Nephron (organoid): ENCODE measurements at regions not wholly inside any gene's neighbourhood (a gene's known extent, or its start where the extent isn't known, plus 50 kb on each side); places are given as distances from the start of the nearest gene placed in this dataset.
"Not testable (repeated sequence)": the region's sequence is repeated elsewhere in the genome, so short reads cannot be mapped to it uniquely, and the experiment has no call there.

Experiments used
- H3K27ac Mint-ChIP-seq, 3 experiments: 2 replicates each; pipeline ENCODE4 v1.8.0; 2020; ENCODE audit warnings: mixed read lengths in 3 of 3, mild to moderate bottlenecking in 2 of 3, moderate library complexity in 1 of 3
- H3K27me3 Mint-ChIP-seq: 2 replicates; pipeline ENCODE4 v1.8.0; 2021; ENCODE audit warnings: low read depth, mild to moderate bottlenecking, moderate library complexity, mixed read lengths
- H3K36me3 Mint-ChIP-seq: 2 replicates; pipeline ENCODE4 v1.8.0; 2020; ENCODE audit warnings: low read depth, mixed read lengths
- H3K4me1 Mint-ChIP-seq: 2 replicates; pipeline ENCODE4 v1.8.0; 2020; ENCODE audit warnings: mixed read lengths
- H3K4me3 Mint-ChIP-seq, 3 experiments: 2 replicates each; pipeline ENCODE4 v1.8.0; 2020; ENCODE audit warnings: mild to moderate bottlenecking in 3 of 3, mixed read lengths in 3 of 3, moderate library complexity in 2 of 3
- H3K9me3 Mint-ChIP-seq: 2 replicates; pipeline ENCODE4 v1.8.0; 2020; ENCODE audit warnings: mixed read lengths
- TF ChIP-seq, protein P1 (sequence below), 3 experiments: fragments of 200-600 bp; sonication (generic); IDR thresholded peaks; one replicate each; pipeline ENCODE4 v1.5.0; 2021; ENCODE audit warnings: antibody characterized with exemption in 3 of 3; ENCODE audit not compliant: unreplicated experiment in 3 of 3

DNA sequence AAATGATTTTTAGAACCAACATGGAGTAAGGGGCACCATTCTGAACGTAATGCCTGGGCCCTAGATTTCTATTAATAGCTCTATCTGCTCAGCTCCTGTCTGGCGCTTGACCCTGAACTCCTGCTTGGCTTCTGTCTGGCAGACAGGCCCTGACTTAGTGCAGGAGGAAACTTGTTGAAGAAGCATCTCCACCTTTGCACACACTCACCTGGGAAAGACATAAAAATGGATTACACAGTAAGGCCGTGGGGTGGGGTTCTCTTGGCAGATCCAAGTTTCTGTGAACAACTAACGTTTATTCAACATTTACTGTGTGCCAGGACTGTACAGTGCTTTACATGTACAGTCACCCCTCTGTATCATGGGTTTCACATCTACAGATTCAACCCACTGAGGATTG, 62.1 kb upstream of the CNIH3 start:
- Mint-ChIP-seq H3K36me3 (no peaks in the 10 kb centered on the region), H3K4me3 (no peak overlapping the region), H3K27me3 (no peaks in the 10 kb centered on the region), H3K9me3 (no peaks in the 10 kb centered on the region), H3K27ac (no peak overlapping the region), H3K4me1 (no peaks in the 10 kb centered on the region)
- TF ChIP-seq, protein P1, sequence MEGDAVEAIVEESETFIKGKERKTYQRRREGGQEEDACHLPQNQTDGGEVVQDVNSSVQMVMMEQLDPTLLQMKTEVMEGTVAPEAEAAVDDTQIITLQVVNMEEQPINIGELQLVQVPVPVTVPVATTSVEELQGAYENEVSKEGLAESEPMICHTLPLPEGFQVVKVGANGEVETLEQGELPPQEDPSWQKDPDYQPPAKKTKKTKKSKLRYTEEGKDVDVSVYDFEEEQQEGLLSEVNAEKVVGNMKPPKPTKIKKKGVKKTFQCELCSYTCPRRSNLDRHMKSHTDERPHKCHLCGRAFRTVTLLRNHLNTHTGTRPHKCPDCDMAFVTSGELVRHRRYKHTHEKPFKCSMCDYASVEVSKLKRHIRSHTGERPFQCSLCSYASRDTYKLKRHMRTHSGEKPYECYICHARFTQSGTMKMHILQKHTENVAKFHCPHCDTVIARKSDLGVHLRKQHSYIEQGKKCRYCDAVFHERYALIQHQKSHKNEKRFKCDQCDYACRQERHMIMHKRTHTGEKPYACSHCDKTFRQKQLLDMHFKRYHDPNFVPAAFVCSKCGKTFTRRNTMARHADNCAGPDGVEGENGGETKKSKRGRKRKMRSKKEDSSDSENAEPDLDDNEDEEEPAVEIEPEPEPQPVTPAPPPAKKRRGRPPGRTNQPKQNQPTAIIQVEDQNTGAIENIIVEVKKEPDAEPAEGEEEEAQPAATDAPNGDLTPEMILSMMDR (IDR thresholded peaks at IDR 0.05; ENCODE audit: unreplicated experiment in 3 of 3): no peak

DNA sequence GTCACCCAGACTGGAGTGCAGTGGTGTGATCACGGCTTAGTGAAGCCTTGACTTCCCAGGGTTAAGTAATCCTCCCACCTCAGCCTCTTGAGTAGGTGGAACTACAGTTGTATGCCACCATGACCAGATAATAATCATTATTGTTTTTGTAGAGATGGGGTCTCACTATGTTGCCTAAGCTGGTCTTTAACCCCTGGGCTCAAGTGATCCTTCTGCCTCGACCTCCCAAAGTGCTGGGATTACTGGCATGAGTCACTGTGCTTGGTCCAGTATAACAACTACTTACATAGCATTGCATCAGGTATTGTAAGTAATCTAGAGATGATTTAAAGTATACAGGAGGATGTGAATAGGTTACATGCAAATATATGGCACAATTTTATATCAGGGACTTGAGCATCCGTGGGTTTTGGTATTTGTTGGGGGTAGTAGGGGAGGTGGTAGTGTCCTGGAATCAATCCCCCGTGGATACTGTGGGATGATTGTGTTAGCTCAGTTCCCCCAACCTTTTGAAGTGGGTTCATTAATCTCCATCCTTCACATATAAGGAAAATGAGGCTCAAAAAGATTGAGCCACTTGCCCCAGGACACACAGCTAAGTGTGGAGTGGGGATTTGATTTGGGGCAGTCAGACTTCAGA, 61.4 kb upstream of the CNIH3 start:
- no peaks in the 10 kb centered on the region for H3K4me1 Mint-ChIP-seq
- no peaks in the 10 kb centered on the region for H3K36me3 Mint-ChIP-seq
- no peak overlapping the region for H3K27ac Mint-ChIP-seq
- H3K4me3 Mint-ChIP-seq: no peak overlapping the region
- no peaks in the 10 kb centered on the region for H3K27me3 Mint-ChIP-seq
- TF ChIP-seq, protein P1 (IDR thresholded peaks at IDR 0.05; ENCODE audit: unreplicated experiment in 3 of 3): no peak
- peaks cover 1% of the 10 kb centered on the region for H3K9me3 Mint-ChIP-seq

DNA sequence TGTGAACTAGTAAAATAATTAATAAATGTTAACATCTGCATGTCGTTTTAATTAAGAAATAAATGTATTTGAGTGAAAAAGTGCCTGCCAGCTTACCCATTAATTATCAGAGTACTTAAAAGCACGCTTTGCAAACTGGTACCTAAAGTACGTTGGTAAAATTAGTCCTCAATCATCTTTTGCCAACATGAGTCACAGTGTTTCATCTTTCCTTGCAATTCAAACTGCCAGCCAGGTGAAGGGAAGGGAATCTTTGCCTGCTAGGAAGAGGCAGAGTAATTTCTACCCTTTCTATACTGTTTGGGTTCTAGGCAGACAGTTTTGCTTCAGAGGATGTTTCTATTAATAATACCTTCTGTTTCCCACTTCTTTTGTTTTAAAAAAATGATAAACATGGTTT, 57.2 kb upstream of the CNIH3 start:
- no peak overlapping the region for H3K27ac Mint-ChIP-seq
- no peak overlapping the region for H3K4me3 Mint-ChIP-seq
- peaks cover 13% of the 10 kb centered on the region for H3K4me1 Mint-ChIP-seq
- peaks cover 14% of the 10 kb centered on the region for H3K9me3 Mint-ChIP-seq
- H3K27me3 Mint-ChIP-seq: no peaks in the 10 kb centered on the region
- no peaks in the 10 kb centered on the region for H3K36me3 Mint-ChIP-seq
- TF ChIP-seq, protein P1 (IDR thresholded peaks at IDR 0.05; ENCODE audit: unreplicated experiment in 3 of 3): no peak

DNA sequence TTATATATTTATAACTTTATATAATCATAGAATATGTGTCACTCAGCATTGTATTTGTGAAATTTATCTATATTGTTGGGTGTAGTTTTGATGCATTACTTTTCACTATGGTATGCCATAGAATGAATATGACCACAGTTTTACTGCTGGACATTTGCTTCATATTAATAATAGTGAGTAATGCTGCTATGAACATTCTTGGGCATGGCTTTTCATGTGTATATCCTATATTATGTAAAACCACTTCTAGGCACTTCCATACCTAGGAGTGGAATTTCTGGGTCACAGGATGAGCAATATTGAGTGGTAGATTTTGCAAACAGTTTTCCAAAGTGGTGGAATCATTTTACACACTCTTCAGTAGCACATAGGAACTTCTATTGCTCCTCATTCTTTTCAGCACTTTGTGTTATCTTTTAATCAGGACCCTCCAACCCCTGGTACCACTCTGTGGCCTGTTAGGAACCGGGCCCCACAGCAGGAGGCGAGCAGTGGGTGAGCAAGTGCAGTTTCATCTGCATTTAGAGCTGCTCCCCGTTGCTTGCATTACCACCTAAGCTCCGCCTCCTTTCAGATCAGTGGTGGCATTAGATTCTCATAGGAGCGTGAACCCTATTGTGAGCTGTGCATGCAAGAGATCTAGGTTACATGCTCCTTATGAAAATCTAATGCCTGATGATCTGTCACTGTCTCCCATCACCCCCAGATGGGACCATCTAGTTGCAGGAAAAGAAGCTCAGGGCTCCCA, 56.0 kb upstream of the CNIH3 start:
- H3K36me3 Mint-ChIP-seq: no peaks in the 10 kb centered on the region
- H3K9me3 Mint-ChIP-seq: peaks cover 14% of the 10 kb centered on the region
- TF ChIP-seq, protein P1 (IDR thresholded peaks at IDR 0.05; ENCODE audit: unreplicated experiment in 3 of 3): no peak
- H3K4me3 Mint-ChIP-seq: no peak overlapping the region
- peaks cover 16% of the 10 kb centered on the region for H3K4me1 Mint-ChIP-seq
- no peaks in the 10 kb centered on the region for H3K27me3 Mint-ChIP-seq
- no peak overlapping the region for H3K27ac Mint-ChIP-seq

DNA sequence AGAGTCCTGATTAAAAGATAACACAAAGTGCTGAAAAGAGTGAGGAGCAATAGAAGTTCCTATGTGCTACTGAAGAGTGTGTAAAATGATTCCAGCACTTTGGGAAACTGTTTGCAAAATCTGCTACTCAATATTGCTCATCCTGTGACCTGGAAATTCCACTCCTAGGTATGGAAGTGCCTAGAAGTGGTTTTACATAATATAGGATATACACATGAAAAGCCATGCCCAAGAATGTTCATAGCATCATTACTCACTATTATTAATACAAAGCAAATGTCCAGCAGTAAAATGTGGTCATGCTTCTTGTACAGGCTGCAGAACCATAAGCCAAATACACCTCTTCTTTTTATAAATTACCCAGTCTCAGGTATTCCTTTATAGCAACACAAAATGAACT, 53.2 kb upstream of the CNIH3 start:
- not testable (repeated sequence) for H3K4me3 Mint-ChIP-seq, H3K27me3 Mint-ChIP-seq, H3K27ac Mint-ChIP-seq, H3K36me3 Mint-ChIP-seq
- Mint-ChIP-seq H3K4me1 (peaks cover 25% of the 10 kb centered on the region), H3K9me3 (peaks cover 14% of the 10 kb centered on the region)

DNA sequence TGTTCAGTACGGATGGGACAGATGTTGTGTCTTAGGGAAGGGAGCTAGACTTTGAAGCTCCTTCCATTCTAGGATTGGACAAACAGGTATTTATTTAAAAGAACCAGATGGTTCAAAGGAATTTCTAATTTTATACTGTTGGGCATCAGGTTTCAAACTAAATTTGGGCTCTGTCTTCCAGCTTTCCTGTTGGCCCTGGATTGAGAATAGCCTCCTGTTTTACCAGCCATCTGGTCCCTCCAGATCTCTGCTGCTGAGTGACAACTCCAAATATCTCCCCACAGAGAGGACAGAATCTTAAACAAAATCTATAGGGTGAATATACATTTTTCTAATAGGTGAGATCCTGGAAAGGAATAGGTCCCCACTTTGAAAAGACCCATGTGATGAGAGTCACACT, 52.5 kb upstream of the CNIH3 start:
- H3K27ac Mint-ChIP-seq: no peak overlapping the region
- H3K36me3 Mint-ChIP-seq: no peaks in the 10 kb centered on the region
- no peak overlapping the region for H3K4me3 Mint-ChIP-seq
- peaks cover 25% of the 10 kb centered on the region for H3K4me1 Mint-ChIP-seq
- H3K27me3 Mint-ChIP-seq: no peaks in the 10 kb centered on the region
- H3K9me3 Mint-ChIP-seq: peaks cover 14% of the 10 kb centered on the region
- TF ChIP-seq, protein P1 (IDR thresholded peaks at IDR 0.05; ENCODE audit: unreplicated experiment in 3 of 3): no peak
